ENCODE measurements at regions not wholly inside any gene's neighbourhood (a gene's known extent, or its start where the extent isn't known, plus 50 kb on each side); places are given as distances from the start of the nearest gene placed in this dataset.

DNA sequence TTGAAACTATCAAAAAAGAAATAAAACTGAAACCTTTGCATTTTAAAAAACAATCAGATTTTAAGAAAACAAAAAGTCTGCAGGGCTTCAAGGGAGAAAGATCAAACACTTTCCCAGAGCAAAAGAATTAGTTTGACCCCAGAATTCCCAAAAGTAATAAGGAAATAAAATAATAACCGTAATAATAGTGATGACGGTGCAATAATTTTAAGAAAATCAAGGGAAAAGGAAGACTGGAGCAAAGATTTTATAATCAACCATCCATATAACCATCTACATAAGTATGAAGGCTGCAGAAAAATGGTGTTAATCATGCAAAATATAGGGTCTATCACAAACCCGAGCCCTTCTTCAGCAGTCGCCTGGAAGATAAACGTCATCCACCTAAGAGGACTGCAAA, 634.8 kb downstream of the GALR1 start:
- Histone ChIP-seq H3K4me2 (ENCODE audit: low read length) (no peak overlapping the region), H3K9me3 (ENCODE audit: control insufficient read depth, insufficient read depth, low read length) (no peaks in the 10 kb centered on the region), H3K79me2 (ENCODE audit: control insufficient read depth, low read length) (no peaks in the 10 kb centered on the region), H3K36me3 (ENCODE audit: control insufficient read depth, low read length) (no peaks in the 10 kb centered on the region), H3K27ac (ENCODE audit: low read depth, low read length) (no peak overlapping the region), H3K4me3 (ENCODE audit: low read length) (no peak overlapping the region), H4K20me1 (ENCODE audit: control insufficient read depth, insufficient read depth, low read depth, low read length) (no peaks in the 10 kb centered on the region), H3F3A (ENCODE audit: control insufficient read depth, insufficient read depth) (no peaks in the 10 kb centered on the region), H3K4me1 (ENCODE audit: control insufficient read depth, low read length) (no peaks in the 10 kb centered on the region), H3K27me3 (ENCODE audit: control insufficient read depth, low read length) (no peaks in the 10 kb centered on the region), H3K9me2 (replicated peaks; ENCODE audit: control insufficient read depth, low read length) (no peaks in the 10 kb centered on the region)
- TF ChIP-seq, protein P1, sequence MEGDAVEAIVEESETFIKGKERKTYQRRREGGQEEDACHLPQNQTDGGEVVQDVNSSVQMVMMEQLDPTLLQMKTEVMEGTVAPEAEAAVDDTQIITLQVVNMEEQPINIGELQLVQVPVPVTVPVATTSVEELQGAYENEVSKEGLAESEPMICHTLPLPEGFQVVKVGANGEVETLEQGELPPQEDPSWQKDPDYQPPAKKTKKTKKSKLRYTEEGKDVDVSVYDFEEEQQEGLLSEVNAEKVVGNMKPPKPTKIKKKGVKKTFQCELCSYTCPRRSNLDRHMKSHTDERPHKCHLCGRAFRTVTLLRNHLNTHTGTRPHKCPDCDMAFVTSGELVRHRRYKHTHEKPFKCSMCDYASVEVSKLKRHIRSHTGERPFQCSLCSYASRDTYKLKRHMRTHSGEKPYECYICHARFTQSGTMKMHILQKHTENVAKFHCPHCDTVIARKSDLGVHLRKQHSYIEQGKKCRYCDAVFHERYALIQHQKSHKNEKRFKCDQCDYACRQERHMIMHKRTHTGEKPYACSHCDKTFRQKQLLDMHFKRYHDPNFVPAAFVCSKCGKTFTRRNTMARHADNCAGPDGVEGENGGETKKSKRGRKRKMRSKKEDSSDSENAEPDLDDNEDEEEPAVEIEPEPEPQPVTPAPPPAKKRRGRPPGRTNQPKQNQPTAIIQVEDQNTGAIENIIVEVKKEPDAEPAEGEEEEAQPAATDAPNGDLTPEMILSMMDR (IDR thresholded peaks at IDR 0.05; ENCODE audit: low read depth, low read length, poor library complexity, severe bottlenecking) = no peak
- no peak for TF ChIP-seq EZH2phosphoT487 (IDR thresholded peaks at IDR 0.05; ENCODE audit: borderline replicate concordance, low read length)

DNA sequence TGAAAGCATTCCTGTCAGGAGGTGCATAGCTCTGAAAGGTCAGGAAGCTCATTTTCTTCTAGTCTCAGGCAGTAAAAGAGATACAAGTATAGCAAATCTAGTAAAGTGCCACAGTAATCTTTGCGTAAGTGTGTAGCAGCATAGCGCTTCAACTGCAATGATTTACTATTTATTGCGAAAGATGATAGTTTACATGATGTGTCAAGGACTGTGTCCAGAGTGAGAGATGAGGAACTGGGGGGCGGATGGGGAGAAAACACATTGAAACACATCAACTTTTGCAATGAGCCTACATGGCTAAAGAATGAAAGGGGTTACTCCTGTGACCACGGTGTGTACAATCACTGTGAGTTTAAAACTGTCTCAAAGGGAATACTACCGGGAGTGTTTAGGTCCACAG, 644.4 kb downstream of the GALR1 start:
- no peaks in the 10 kb centered on the region for H3K9me2 ChIP-seq (replicated peaks; ENCODE audit: control insufficient read depth, low read length)
- H3K27me3 ChIP-seq (ENCODE audit: control insufficient read depth, low read length) = no peaks in the 10 kb centered on the region
- H4K20me1 ChIP-seq (ENCODE audit: control insufficient read depth, insufficient read depth, low read depth, low read length) = no peaks in the 10 kb centered on the region
- H3K36me3 ChIP-seq (ENCODE audit: control insufficient read depth, low read length) = no peaks in the 10 kb centered on the region
- H3K9me3 ChIP-seq (ENCODE audit: control insufficient read depth, insufficient read depth, low read length) = no peaks in the 10 kb centered on the region
- no peak overlapping the region for H3K4me3 ChIP-seq (ENCODE audit: low read length)
- TF ChIP-seq EZH2phosphoT487 (IDR thresholded peaks at IDR 0.05; ENCODE audit: borderline replicate concordance, low read length) = no peak
- TF ChIP-seq, protein P1 (IDR thresholded peaks at IDR 0.05; ENCODE audit: low read depth, low read length, poor library complexity, severe bottlenecking) = no peak
- no peak overlapping the region for H3K27ac ChIP-seq (ENCODE audit: low read depth, low read length)
- H3K4me1 ChIP-seq (ENCODE audit: control insufficient read depth, low read length) = no peaks in the 10 kb centered on the region
- no peak overlapping the region for H3K4me2 ChIP-seq (ENCODE audit: low read length)
- H3F3A ChIP-seq (ENCODE audit: control insufficient read depth, insufficient read depth) = no peaks in the 10 kb centered on the region
- no peaks in the 10 kb centered on the region for H3K79me2 ChIP-seq (ENCODE audit: control insufficient read depth, low read length)

GRCh38 chr18:77895250-77895649, 645.6 kb downstream of the GALR1 start:
- no peak for TF ChIP-seq EZH2phosphoT487 (IDR thresholded peaks at IDR 0.05; ENCODE audit: borderline replicate concordance, low read length)
- TF ChIP-seq, protein P1 (IDR thresholded peaks at IDR 0.05; ENCODE audit: low read depth, low read length, poor library complexity, severe bottlenecking) = no peak
- Histone ChIP-seq H3K27ac (ENCODE audit: low read depth, low read length) (no peak overlapping the region), H3K27me3 (ENCODE audit: control insufficient read depth, low read length) (no peaks in the 10 kb centered on the region), H3K4me2 (ENCODE audit: low read length) (no peak overlapping the region), H3K4me3 (ENCODE audit: low read length) (no peak overlapping the region), H3K4me1 (ENCODE audit: control insufficient read depth, low read length) (peaks cover 4% of the 10 kb centered on the region), H3K9me2 (replicated peaks; ENCODE audit: control insufficient read depth, low read length) (no peaks in the 10 kb centered on the region), H3K9me3 (ENCODE audit: control insufficient read depth, insufficient read depth, low read length) (no peaks in the 10 kb centered on the region), H3F3A (ENCODE audit: control insufficient read depth, insufficient read depth) (no peaks in the 10 kb centered on the region), H4K20me1 (ENCODE audit: control insufficient read depth, insufficient read depth, low read depth, low read length) (no peaks in the 10 kb centered on the region), H3K79me2 (ENCODE audit: control insufficient read depth, low read length) (no peaks in the 10 kb centered on the region), H3K36me3 (ENCODE audit: control insufficient read depth, low read length) (no peaks in the 10 kb centered on the region)
